ENCODE measurements at regions not wholly inside any gene's neighbourhood (a gene's known extent, or its start where the extent isn't known, plus 50 kb on each side); places are given as distances from the start of the nearest gene placed in this dataset.
"Not testable (repeated sequence)": the region's sequence is repeated elsewhere in the genome, so short reads cannot be mapped to it uniquely, and the experiment has no call there.

- DNase-seq (ENCODE audit: low read depth), result no peak
These were observed 106.7 kb downstream of the RAP2B start for GRCh38 chr3:153268564-153269279.

DNA sequence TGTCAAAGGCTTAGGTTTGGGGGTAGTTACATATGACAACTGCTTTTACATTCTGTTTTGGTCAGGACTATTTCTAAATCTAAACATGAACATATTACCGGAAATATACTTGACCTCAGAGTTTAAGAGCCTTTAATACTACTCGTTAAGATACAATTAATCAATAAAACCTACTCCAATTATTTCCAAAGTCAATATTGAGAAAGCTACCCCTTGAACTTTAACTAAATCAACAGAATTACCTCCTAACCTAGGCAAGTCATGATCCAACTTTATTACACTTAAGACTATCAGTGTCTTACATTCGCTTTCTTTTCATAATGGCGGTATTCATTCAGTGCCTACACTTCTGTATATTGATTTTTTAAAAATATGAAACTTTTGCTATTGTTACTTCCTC lies 107.7 kb downstream of the RAP2B start:
- DNase-seq (ENCODE audit: low read depth), result no peak

DNA sequence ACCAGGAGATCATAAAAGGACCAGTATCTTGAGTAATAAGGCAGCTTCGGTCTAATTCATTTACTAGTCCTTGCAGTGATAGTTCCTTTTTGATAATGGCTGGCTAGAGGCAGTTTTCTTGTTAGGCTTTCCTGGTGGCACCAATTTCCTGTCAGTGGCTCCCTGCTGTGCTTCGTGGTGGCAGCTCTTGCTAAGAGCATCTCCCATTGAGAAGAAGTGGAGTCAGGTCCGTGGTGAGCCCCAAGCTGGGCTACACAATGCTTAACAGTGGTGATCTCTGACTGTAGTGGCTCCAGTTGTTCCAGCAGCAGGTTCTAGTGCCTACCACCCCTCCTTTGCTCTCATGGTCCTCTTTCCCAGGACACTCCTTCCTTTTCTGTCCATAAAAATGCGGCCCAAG lies 111.2 kb downstream of the RAP2B start:
- DNase-seq (ENCODE audit: low read depth), result no peak

- DNase-seq (ENCODE audit: low read depth), result no peak
These were observed 111.9 kb downstream of the RAP2B start for GRCh38 chr3:153273767-153274435.

DNA sequence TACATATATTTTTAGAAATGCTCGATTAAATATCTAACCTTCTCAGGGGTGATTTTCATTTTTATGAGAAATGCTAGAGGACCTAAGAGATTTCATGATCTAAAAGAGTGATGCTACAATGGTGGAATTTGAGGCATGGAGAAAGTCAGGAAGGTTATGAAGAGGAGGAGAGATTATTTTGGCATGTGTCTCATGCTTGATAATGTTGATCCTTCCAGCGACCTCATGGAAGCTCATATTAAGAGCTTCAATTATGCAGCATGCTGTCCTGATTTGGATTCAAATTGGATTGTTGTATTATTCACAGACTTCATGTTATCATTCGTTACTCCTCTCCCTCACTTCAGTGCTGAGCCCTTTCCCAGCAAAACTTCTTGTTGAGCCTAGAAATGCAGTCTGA lies 112.5 kb downstream of the RAP2B start:
- DNase-seq (ENCODE audit: low read depth), result no peak

DNA sequence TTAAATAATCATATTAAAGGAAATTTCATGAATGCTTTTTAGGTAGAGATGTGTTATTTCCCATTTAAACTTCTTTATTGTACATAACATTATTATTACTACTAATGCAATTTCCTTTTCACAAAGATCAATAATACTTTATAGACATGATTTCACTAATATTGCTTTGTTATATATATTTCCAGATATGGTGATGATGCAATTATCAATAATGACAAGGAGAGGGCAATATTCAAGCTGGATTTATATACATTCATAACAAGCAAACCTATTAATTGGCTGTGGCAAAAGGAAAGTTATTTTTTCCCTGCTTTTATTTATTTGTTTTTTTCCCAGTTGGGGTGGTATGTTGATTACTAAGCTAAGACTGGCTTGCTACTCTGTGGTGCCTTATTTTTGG lies 113.5 kb downstream of the RAP2B start:
- DNase-seq (ENCODE audit: low read depth), result no peak

DNA sequence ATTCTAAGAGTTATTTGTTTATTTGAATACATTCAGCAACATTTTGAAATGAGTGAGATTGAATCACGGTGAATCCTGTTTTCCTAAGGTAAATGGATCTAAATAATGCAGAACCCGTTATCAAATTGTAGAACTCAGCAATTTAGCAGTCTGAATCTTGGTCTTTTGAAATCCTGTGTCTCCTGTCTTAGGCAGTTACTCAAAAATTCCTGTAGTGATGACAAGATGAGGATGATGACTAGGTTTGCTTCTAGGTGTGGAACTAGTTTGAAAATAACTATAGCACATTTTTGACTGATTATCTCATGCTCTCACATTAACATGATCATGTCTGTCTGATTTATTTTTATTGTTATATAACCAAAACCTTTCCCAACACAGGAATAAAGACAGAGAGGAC lies 115.0 kb downstream of the RAP2B start:
- no peak for DNase-seq (ENCODE audit: low read depth)

- DNase-seq (ENCODE audit: low read depth), result not testable (repeated sequence)
These were observed 119.4 kb downstream of the RAP2B start for GRCh38 chr3:153281236-153281997.

DNA sequence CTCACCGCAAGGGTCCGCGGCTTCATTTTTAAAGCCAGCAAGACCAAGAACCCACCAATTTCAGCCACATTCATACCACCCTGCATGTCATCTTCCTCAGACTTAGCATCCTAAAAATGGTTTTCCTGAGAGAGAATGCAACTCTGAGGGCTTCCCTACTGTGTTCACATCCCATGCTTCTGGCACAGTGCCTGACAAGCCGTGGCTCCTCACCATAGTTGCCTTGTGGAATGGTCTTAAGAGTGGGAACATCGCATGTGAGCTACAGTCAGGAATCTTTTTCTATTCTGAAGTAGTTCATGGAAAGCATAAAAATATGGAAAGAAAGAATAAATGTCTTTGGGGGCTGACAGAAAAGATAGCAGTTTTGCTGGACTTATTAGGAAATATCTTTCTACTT lies 120.3 kb downstream of the RAP2B start:
- DNase-seq (ENCODE audit: low read depth), result no peak

DNA sequence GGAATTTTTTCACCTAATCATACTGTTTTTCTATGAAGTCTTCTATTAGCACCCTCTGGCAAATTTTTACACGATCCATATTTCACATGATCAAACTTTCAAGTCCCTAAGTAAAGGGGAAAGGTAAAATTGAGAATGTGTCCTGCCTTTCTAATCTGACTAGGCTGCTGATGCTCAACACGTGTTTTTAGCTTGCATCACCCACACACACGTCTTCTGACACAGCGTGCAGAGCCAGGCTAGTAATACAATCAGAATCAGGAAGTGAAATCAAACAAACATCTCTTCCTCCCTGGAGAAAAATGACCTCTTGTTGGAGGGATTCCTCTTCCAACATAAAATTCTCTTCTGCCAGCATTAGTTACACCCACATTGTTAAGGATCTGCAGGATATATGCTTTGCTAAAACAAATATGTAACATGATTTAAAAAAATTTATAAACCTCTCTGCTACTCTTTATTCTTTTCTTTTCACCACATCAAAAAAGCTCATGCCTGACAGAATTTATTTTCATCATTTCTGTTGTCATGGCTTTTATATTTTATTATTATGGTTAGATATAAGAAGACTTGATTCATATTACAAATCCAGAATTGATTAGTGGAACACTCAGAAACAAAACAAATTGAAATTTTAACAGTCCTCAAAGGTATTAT lies 122.4 kb downstream of the RAP2B start:
- DNase-seq (ENCODE audit: low read depth), result peak; percentile 8

DNA sequence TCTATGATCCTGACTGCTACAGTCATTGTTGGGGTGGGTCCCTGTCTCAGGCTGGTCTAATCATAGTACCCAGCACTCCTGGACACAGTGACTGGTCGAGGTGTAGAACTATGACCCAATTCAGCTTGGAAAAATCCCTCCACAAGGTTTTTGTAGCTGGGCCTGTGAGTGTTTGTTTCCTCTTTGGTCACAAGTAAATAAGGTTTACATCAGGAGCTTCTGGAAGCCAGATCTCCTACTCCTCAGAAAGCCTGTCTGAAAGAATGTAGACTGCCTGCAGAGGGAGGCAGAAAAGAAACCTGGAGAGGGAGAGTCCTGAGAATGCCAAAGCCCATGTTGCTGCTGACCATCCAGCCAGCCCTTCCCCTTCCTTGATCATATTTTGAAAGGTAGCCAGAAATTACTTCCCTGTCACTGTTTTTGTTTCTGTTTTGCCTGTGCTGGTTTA lies 123.2 kb downstream of the RAP2B start:
- no peak for DNase-seq (ENCODE audit: low read depth)

DNA sequence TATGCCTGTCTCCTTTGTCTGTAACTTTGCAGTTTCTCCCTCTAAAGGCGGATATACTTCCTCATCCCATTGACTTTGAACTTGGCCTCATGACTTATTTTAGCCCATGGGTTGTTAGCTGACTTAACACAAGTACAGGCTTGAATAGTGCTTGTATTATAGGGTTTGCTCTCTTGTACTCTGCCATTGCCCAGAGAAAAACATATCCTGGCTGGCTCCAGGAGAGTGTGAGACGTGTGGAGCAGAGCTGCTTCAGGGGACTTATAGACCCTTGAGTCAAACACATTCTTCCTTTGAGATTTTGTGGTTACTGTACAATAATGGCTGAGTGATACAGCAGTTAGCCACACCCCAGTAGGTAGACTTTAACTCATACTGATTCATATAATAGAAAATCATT lies 124.0 kb downstream of the RAP2B start:
- no peak for DNase-seq (ENCODE audit: low read depth)

DNA sequence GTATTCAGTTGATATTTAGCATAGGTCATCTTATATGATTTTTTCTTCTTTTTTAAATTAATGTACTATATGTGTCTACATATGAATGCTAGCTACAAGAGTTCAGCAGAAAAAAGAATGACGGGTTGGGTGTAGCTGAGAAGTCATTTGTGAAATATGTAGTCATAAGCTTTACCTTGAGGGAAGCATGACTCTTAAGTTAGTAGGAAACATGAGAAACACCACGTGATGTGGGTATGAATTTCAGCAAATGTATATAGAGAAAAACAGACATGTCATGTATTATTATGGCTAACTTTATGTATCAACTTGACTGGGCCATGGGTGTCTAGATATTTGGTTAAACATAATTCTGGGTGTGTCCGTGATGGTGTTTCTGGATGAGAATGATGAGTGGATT lies 125.0 kb downstream of the RAP2B start:
- DNase-seq (ENCODE audit: low read depth), result no peak

DNA sequence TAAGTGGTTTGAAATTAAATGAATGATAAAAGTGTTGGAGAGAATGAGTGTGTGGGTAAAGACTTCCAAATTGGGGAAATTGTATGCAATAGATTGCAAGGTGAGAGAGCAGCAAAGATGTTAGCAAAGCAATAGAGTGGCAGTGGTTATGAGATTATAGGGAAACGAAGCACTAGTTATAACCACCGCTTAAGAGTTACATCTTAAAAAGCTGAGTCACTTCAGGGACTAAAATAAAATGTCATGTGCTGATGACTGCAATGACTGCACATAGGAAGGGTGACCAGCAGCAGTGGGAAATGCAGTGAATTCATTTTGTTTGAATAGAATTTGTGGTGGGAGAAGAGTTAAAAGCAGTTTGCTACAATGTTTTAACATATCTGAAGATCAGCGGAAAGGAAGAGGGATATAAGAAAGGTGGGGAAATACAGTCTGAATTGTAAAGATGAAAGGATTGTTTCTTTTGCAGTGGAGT lies 127.3 kb downstream of the RAP2B start:
- DNase-seq (ENCODE audit: low read depth), result no peak

- DNase-seq (ENCODE audit: low read depth), result no peak
These were observed 128.4 kb downstream of the RAP2B start for GRCh38 chr3:153290268-153291015.

DNA sequence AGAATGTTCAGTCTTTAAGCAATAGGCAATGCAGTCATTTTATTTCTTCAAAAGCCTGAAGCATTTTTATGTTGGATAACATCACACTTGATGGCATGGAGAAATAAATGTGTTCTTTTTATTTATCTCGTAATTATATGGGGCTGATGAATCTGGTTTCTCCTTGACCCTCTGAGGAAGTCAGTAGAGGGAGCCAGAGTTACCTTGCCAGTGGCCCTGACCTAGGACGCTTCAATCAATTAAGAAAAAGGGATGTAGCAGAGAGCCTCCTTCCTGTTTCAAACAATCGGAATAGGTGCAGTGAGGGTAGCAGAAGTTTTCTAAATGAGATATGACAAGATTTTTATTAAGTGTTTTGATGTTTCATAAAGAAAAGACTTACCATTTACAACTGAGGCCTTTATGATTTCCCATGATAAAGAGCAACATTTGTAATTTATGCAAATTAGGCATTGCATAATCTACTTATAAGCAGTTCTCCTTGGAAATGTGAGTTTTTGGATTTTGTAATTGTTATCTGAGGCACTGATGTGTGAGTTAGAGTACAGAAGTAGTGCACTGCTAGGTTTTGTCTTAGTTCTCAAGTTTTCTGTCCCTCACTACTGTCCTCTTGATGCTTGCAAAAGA lies 129.1 kb downstream of the RAP2B start:
- DNase-seq (ENCODE audit: low read depth), result no peak

DNA sequence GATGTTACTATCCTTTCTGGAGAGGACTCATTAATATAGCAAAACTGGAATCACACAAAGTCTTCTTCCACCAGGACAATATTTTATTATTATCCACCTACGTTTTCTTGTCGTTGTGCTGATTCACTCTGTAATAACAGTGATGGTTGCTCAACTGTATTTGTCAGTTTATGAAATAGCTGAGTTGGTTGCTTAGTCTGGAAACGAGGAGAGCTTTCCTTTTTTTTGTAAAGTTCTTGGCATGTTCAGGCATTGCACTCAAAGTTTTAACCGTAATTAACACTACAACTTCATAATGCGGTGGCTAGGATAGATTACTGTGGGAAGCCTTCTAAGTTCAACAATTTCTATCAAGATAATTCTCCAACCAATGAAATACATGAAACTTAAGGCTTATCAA lies 131.2 kb downstream of the RAP2B start:
- no peak for DNase-seq (ENCODE audit: low read depth)

- no peak for DNase-seq (ENCODE audit: low read depth)
These were observed 133.9 kb downstream of the RAP2B start for GRCh38 chr3:153295901-153296300.

DNA sequence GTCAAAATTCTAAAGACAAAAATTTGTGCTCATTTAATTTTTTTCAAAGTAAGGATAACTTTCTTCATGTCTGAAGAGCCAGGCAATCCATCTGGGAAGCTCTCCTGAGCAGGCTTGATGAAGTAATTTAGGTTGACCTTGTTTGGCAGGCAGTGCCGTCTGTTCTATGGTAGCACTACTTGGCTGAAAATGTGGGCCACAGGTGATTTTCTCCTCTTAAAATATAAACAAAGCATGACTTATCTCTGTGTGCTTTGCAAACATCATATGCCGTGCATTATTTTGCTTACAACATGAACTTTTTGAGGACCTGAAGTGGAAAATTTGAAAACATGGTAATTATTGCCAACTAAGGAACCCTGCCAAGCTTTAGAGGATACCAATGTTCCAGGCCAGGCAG lies 143.2 kb downstream of the RAP2B start:
- no peak for DNase-seq (ENCODE audit: low read depth)

- DNase-seq (ENCODE audit: low read depth), result no peak
These were observed 149.5 kb downstream of the RAP2B start for GRCh38 chr3:153311541-153311940.

DNA sequence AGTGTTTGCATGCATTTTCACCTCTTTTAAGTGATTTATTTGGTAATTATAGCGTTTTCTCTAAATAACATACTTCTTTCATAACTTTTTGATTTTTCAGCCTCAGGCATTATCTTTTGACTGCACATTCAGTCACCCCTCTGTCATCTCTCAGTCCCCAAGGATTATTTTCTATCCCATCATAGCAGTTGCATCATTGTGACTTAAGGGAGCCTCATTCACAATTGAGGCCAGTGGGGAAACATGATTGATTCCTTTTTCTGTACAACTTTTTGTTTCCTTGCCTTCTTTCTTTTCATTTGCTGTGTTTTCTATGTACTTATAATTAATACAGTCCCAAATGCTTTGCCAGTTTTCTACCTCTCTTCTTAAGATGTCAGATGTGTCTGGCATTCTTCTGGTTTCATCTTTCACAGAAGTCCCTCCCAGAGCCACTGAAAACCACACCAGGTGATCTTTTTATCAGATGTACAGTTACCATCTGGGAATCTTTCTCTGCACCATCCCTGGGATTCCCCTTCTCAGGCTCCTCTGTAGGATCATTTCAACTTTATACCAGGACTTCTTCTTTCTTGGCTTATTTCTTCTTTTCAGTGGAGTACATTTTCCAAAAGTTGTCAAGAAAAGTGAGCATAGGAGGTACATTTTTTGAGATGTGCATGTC lies 151.4 kb downstream of the RAP2B start:
- DNase-seq (ENCODE audit: low read depth), result no peak

All from stimulated activated CD8-positive, alpha-beta memory T cell treated with anti-CD3 and anti-CD28 coated beads, Interleukin-12 subunit alpha, Interleukin-12 subunit beta, amount 100 ng/mL, for 4 hours (primary cell).